ENCODE measurements at regions not wholly inside any gene's neighbourhood (a gene's known extent, or its start where the extent isn't known, plus 50 kb on each side); places are given as distances from the start of the nearest gene placed in this dataset.

DNA sequence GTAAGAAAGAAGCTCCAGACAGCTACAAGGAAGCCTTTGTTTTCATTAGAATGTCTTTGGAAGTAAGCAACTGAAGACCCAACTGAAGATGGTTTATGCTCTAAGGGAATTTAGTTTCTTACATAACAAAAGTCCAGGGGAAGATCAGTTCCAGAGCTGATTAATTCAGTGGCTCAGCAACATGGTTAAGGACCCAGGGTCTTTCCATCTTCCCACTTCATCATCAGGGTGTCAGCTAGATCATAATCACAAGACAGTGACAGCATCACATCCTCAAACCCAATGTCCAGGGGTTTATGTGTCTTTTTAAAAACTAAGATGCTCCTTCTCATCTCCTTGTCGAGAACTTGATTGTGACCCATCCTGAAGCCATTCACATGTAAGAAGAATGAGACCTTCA is 119.7 kb upstream of the PRDM1 start:
- no peak for ATAC-seq (ENCODE audit: low FRiP score)
- no peak for DNase-seq (ENCODE audit: low spot score)
- TF ChIP-seq, protein P1, sequence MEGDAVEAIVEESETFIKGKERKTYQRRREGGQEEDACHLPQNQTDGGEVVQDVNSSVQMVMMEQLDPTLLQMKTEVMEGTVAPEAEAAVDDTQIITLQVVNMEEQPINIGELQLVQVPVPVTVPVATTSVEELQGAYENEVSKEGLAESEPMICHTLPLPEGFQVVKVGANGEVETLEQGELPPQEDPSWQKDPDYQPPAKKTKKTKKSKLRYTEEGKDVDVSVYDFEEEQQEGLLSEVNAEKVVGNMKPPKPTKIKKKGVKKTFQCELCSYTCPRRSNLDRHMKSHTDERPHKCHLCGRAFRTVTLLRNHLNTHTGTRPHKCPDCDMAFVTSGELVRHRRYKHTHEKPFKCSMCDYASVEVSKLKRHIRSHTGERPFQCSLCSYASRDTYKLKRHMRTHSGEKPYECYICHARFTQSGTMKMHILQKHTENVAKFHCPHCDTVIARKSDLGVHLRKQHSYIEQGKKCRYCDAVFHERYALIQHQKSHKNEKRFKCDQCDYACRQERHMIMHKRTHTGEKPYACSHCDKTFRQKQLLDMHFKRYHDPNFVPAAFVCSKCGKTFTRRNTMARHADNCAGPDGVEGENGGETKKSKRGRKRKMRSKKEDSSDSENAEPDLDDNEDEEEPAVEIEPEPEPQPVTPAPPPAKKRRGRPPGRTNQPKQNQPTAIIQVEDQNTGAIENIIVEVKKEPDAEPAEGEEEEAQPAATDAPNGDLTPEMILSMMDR (IDR thresholded peaks at IDR 0.05): no peak

DNA sequence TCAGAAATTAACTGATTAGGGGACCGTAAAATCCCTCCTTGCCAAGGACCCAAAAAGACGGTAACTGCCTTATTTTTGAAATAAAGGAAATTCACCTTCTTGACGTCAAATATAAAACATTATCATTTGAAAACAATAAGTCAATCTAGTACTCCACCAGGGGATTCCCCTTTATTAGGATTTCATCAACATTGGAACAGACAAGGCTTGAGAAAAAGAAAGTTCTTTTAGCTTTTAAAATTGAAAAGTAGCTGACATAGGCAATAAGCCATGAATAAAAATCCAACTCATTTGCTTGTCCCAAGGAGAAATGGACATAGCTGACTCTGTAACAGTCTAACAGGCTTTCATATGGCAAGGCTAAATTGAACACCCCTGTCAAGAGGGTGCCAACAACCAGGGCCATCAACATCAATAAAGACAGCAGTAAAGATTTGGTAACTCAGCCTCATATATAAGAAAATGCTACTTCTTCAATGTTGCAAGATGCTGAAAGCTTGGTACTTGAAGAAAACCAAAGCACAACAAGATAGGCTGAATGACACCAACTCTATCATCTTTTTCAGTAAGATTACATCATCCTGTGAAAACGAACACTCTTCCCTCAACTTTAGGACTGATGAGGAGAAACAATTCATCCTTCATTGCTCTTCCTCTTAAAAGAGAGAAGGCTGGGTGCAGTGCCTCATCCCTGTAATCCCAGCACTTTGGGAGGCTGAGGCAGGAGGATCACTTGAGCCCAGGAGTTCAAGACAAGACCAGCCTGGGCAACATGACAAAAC is 121.0 kb upstream of the PRDM1 start:
- TF ChIP-seq, protein P1 (IDR thresholded peaks at IDR 0.05): no peak
- no peak for DNase-seq (ENCODE audit: low spot score)
- ATAC-seq (ENCODE audit: low FRiP score): no peak

DNA sequence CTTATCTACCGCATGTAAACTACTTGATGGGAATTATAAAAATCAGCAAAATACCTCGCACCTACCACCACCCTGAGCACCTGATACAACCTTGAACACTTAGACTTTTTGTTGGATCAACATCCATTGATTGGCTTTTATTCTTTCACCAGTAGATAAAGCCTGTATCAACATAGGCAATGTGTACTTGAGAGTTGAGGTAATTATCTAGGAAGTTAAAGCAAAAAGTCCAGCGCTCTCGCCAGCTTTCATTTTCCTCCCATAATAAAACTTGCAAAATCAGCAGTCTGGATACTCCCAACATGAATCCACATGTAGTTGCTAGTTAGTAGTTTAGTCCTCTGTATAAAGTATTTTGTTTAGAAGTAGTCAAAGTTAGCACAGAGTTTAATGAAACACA is 132.0 kb upstream of the PRDM1 start:
- TF ChIP-seq, protein P1 (IDR thresholded peaks at IDR 0.05): no peak
- DNase-seq (ENCODE audit: low spot score) (no peak), ATAC-seq (ENCODE audit: low FRiP score) (no peak)

DNA sequence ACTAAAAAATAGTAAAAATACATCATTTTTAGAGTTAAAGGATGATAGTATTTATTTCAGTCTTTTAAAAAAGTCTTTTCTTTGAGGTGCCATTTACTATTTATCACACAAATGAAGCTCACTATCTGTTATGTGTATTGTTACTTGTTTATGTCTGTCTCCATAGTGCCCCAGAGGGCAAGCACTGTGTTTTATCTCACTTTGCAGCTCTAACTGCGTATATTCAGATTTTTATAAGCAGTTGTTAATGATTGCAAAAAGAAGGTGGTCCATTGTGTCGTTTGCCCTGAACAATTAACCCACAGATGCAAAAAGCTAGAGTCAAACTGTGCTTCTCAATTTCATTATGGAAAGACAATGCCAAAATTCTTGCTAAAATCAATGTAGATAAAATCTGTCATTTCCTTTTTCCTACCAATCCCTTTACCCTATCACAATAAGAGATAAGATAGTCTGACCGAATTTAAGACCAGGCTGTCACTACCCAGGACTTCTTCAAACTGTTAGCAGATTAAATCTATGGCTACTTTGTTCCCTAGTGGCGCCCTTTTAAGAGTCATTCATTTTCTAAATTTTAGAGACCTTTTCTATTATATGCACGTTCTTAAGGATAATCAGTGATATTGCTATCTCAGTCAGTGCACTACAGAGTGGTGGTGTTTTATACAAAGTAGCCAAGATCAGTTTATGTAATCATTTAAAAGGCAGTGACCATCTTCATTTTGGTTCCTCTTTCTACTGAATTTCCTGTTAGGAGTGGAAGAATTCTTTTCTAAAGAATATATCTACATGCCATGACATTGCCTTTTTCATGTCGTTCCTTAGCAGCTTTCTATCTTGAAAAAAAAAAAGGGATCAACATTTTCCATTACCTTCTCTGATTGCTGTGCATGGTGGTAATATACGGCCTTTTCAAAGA is 133.1 kb upstream of the PRDM1 start:
- no peak for DNase-seq (ENCODE audit: low spot score)
- TF ChIP-seq, protein P1 (IDR thresholded peaks at IDR 0.05): no peak
- no peak for ATAC-seq (ENCODE audit: low FRiP score)

DNA sequence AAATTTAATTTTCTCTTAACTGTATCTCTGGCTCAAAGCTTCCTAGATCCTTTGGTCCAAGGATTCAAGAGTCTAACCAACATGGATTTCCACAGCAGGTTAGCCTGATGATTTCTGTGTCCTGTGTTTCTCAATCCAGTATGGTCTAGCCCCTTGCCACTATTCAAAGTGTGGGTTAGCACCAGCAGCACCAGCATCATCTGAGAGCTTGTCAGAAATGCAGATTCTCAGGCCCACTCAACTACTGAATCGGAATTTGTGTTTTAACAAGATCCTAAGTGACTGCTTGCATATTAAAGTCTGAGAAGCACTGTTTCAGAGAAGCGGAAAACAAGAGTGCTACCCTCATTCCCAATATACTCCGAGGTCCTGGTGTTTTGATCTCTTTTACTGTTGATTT is 133.8 kb upstream of the PRDM1 start:
- ATAC-seq (ENCODE audit: low FRiP score) (no peak), DNase-seq (ENCODE audit: low spot score) (no peak)
- TF ChIP-seq, protein P1 (IDR thresholded peaks at IDR 0.05): no peak

DNA sequence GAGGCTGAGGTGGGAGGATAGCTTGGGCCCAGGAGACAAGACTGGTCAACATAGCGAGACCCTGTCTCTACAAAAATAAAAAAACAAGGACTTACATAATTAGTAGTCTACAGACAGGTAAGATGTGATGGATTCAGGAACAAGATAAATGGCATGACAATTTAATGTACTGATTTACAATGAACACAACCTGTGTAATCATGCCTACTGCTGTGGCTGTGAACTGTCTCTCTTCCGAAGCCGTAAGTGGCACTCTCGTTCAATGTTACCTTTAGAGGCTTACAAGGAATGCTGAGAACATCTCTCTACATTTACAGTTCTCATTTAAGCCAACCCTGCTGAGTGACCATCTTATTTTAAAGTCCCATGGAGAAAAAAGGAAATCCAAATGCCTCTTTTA is 134.8 kb upstream of the PRDM1 start:
- ATAC-seq (ENCODE audit: low FRiP score) (no peak), DNase-seq (ENCODE audit: low spot score) (no peak)
- TF ChIP-seq, protein P1 (IDR thresholded peaks at IDR 0.05): no peak

Measured in omental fat pad (tissue), 3 donors.